Sigmoid colon (tissue), 6 donors: ENCODE measurements at regions not wholly inside any gene's neighbourhood (a gene's known extent, or its start where the extent isn't known, plus 50 kb on each side); places are given as distances from the start of the nearest gene placed in this dataset.

ENCODE experiments used
- DNase-seq: peaks from one replicate; pipeline ENCODE4 v3.0.0-alpha.2; 2019
- H3K27ac ChIP-seq, 4 donors: fragments of 200-600 bp; sonication (generic); one replicate each; pipeline ENCODE4 v1.5.1; 2016 to 2019; ENCODE audit warnings: mild to moderate bottlenecking in 1 of 4
- H3K27me3 ChIP-seq, 3 donors: fragments of 200-600 bp; sonication (generic); one replicate each; pipeline ENCODE4 v1.5.1; 2019; ENCODE audit warnings: mild to moderate bottlenecking in 1 of 3
- H3K36me3 ChIP-seq, 4 donors: fragments of 200-600 bp; sonication (generic); one replicate each; pipeline ENCODE4 v1.5.1; 2016 to 2019
- H3K4me1 ChIP-seq, 4 donors: fragments of 200-600 bp; sonication (generic); one replicate each; pipeline ENCODE4 v1.5.1; 2017 to 2019
- H3K4me3 ChIP-seq, 4 donors: fragments of 200-600 bp; sonication (generic); one replicate each; pipeline ENCODE4 v1.5.1; 2017 to 2019; ENCODE audit warnings: mild to moderate bottlenecking in 2 of 4, moderate library complexity in 1 of 4
- H3K9me3 ChIP-seq, 4 donors: fragments of 200-600 bp in 3 of 4; sonication (generic) in 3 of 4; one replicate each; pipeline versions ENCODE4 v1.5.1 to v1.6.1; 2013 to 2019
- EP300 ChIP-seq, 4 donors: sonication (generic); formaldehyde crosslinking; IDR thresholded peaks; one replicate each; pipeline ENCODE4 v1.6.1; 2017; ENCODE audit warnings: antibody characterized with exemption in 4 of 4
- POLR2A ChIP-seq, 2 donors: fragments of 450-650 bp; IDR thresholded peaks; one replicate each; pipeline ENCODE4 v1.6.1; 2016; ENCODE audit warnings: antibody characterized with exemption in 2 of 2, mild to moderate bottlenecking in 2 of 2, moderate library complexity in 2 of 2
- POLR2AphosphoS5 ChIP-seq, 4 donors: sonication (generic); formaldehyde crosslinking; IDR thresholded peaks; one replicate each; pipeline ENCODE4 v1.6.1; 2017; ENCODE audit warnings: antibody characterized with exemption in 4 of 4
- WGBS, 2 donors: extraction: QIAGEN DNeasy Blood & Tissue Kit; methylation state at CpG; one replicate each; pipeline ENCODE4 v1.1.7; 2013; 5-methylcytosine and 5-hydroxymethylcytosine counted together
- intact Hi-C: fragments of 100-400 bp; cut with DNase I; formaldehyde crosslinking; loops from one replicate; pipeline ENCODE4 v1.15.1; 2023
- TF ChIP-seq, protein P1 (sequence below), 4 experiments: fragments of 450-650 bp in 3 of 4; fragments of 200-600 bp in 1 of 4; IDR thresholded peaks; one replicate each; pipeline ENCODE4 v1.5.1; 2016 to 2019; ENCODE audit warnings: antibody characterized with exemption in 4 of 4, mild to moderate bottlenecking in 3 of 4, moderate library complexity in 2 of 4
- donor health status: healthy with polysubstance abuse.
- donor health status: healthy.

DNA sequence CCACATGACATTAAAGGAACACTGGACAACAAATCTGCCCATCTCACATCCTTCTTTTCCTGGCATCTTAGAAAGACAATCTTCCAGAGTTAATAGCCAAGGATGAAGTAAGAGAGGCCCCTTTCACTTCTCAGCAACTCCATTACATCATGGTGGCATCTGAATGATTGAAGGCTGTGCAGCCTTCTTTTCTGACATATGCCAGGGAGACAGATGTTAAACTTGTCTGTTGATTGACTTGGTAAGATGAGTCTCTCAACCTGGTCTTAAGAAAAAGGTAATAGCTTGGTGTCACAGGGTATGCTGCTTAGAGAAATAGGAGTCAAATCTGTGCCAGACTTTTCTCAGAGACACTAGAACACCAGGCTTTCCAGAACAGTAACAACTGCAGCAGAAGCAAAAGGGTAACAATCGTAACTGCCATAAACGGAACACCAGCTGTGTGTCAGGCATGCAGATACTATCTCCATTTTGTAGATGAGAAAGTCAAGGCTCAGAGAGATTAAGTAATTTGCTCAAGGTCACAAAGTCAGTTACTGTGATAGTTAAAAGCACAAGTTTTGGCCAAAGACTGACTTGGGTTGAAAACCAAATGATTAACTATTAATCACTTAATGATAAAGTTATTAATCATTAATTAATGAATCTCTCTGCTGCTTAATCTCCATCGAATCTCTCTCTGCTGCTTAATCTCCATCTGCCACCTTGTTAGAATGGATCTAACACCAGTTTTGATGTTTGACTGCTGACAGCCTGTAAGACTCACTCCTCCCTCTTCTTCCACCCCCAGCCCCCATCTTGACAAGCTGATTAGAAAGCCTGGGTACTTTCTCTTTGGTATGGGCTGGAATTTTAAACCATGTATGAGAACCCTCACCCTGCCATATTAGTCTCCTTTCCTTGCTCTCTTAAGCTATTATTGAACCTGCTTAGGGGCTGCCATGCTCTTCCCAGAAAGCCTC is 353.5 kb downstream of the ENC1 start:
- WGBS, 2 donors: 72 to 77% methylated on average over 3 of the region's 3 CpGs
- intact Hi-C loops: no loop called here
- peaks cover 0 to 18% (median 14%) of the 10 kb centered on the region in 4 donors for H3K4me1 ChIP-seq
- H3K36me3 ChIP-seq: no peaks in the 10 kb centered on the region
- H3K27ac ChIP-seq: no peak overlapping the region
- DNase-seq: no peak
- no peak overlapping the region for H3K4me3 ChIP-seq
- no peaks in the 10 kb centered on the region for H3K27me3 ChIP-seq
- H3K9me3 ChIP-seq: no peaks in the 10 kb centered on the region
- no peak for TF ChIP-seq POLR2A (IDR thresholded peaks at IDR 0.05)
- TF ChIP-seq EP300 (IDR thresholded peaks at IDR 0.05): no peak
- TF ChIP-seq, protein P1, sequence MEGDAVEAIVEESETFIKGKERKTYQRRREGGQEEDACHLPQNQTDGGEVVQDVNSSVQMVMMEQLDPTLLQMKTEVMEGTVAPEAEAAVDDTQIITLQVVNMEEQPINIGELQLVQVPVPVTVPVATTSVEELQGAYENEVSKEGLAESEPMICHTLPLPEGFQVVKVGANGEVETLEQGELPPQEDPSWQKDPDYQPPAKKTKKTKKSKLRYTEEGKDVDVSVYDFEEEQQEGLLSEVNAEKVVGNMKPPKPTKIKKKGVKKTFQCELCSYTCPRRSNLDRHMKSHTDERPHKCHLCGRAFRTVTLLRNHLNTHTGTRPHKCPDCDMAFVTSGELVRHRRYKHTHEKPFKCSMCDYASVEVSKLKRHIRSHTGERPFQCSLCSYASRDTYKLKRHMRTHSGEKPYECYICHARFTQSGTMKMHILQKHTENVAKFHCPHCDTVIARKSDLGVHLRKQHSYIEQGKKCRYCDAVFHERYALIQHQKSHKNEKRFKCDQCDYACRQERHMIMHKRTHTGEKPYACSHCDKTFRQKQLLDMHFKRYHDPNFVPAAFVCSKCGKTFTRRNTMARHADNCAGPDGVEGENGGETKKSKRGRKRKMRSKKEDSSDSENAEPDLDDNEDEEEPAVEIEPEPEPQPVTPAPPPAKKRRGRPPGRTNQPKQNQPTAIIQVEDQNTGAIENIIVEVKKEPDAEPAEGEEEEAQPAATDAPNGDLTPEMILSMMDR (IDR thresholded peaks at IDR 0.05): no peak
- no peak for TF ChIP-seq POLR2AphosphoS5 (IDR thresholded peaks at IDR 0.05)

DNA sequence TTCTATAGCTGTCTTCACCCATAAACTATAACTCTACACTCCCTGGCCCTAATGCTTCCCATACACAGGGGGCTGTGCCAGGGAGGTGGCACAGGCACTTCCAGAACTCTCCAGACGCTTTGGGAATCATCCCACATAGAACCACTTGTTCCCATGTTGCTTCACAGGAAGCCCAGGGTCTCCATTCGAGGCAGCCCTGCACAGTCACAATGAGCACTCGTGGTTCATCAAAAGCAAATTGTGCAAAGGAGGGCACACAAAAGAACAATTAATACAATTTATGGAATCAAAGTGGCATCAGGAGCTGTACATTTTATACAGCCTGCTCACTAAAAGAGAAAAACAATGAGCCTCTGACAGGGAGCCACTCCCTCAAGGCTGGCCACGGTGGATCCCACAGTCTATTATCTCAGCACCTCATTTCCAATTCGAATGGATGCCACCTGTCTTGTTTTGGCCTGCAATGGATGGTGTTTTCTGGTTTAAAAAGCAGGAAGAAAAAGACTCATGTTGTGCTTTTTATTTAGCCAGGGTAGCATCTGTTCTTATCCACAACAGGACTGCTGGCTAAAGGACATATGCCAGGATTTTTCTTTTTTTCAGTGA is 354.8 kb downstream of the ENC1 start:
- Histone ChIP-seq H3K27ac (no peak overlapping the region), H3K27me3 (no peaks in the 10 kb centered on the region), H3K4me3 (no peak overlapping the region), H3K4me1 (peaks cover 0 to 18% (median 14%) of the 10 kb centered on the region in 4 donors), H3K9me3 (no peaks in the 10 kb centered on the region), H3K36me3 (no peaks in the 10 kb centered on the region)
- no peak for DNase-seq
- TF ChIP-seq, protein P1 (IDR thresholded peaks at IDR 0.05): no peak
- TF ChIP-seq POLR2A (IDR thresholded peaks at IDR 0.05) (no peak), POLR2AphosphoS5 (IDR thresholded peaks at IDR 0.05) (no peak), EP300 (IDR thresholded peaks at IDR 0.05) (no peak)
- intact Hi-C loops: no loop called here
- WGBS, 2 donors: 59 to 77% methylated on average over 5 of the region's 5 CpGs

DNA sequence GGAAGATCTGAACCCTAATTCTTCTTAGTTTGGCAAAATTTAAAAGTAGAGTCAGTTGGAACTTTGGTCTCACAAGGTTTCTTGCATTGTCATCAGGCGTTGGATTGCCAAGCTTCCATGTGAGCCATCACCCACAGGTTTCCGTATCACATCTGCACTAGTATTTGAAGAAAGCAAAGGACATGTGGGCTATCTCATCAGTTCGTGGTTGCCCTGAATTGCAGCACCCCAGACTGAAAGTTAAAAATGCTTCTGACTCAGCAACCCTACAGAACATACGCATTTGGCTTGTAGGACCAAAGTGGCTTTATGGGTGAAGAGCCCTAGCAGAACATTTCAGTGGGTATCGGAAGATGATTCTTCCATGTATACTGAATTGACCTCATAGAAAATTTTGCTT is 358.0 kb downstream of the ENC1 start:
- 66 to 74% methylated on average over 5 of the region's 5 CpGs for WGBS, 2 donors
- Histone ChIP-seq H3K4me3 (no peak overlapping the region), H3K27me3 (no peaks in the 10 kb centered on the region), H3K27ac (no peak overlapping the region), H3K36me3 (no peaks in the 10 kb centered on the region), H3K9me3 (no peaks in the 10 kb centered on the region), H3K4me1 (no peaks in the 10 kb centered on the region)
- intact Hi-C loops: no loop called here
- TF ChIP-seq POLR2AphosphoS5 (IDR thresholded peaks at IDR 0.05) (no peak), POLR2A (IDR thresholded peaks at IDR 0.05) (no peak), EP300 (IDR thresholded peaks at IDR 0.05) (no peak)
- TF ChIP-seq, protein P1 (IDR thresholded peaks at IDR 0.05): no peak
- DNase-seq: no peak

DNA sequence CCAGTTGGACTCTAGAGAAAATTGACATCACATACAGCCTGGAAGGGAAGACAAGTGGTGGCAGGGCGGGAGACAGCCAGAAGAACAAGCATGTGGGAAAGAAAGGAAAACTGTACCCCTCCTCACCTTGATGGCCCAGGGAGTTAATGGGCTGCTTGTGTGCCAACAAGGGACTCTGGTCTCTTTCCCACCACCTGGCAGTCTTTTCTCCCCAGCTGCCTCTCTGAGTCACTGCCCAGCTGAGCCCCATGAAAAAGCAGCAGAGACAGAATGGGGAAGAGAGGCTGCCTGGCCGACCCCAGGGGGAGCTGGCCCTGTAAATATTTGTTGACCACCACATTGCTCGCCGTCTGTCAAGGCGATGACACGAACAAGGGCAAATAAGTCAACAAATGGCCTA is 359.4 kb downstream of the ENC1 start:
- no peak overlapping the region for H3K27ac ChIP-seq
- 86 to 87% methylated on average over 6 of the region's 6 CpGs for WGBS, 2 donors
- DNase-seq: no peak

More for the DNA sequence above, 359.4 kb downstream of the ENC1 start:
- H3K27me3 ChIP-seq: no peaks in the 10 kb centered on the region
- no peaks in the 10 kb centered on the region for H3K9me3 ChIP-seq
- TF ChIP-seq, protein P1 (IDR thresholded peaks at IDR 0.05): no peak
- TF ChIP-seq EP300 (IDR thresholded peaks at IDR 0.05) (no peak), POLR2AphosphoS5 (IDR thresholded peaks at IDR 0.05) (no peak), POLR2A (IDR thresholded peaks at IDR 0.05) (no peak)
- peaks cover 0 to under 1% (median under 1%) of the 10 kb centered on the region in 4 donors for H3K4me1 ChIP-seq
- no peaks in the 10 kb centered on the region for H3K36me3 ChIP-seq
- H3K4me3 ChIP-seq: no peak overlapping the region
- intact Hi-C loops: no loop called here
